ENCODE measurements at regions not wholly inside any gene's neighbourhood (a gene's known extent, or its start where the extent isn't known, plus 50 kb on each side); places are given as distances from the start of the nearest gene placed in this dataset.

DNA sequence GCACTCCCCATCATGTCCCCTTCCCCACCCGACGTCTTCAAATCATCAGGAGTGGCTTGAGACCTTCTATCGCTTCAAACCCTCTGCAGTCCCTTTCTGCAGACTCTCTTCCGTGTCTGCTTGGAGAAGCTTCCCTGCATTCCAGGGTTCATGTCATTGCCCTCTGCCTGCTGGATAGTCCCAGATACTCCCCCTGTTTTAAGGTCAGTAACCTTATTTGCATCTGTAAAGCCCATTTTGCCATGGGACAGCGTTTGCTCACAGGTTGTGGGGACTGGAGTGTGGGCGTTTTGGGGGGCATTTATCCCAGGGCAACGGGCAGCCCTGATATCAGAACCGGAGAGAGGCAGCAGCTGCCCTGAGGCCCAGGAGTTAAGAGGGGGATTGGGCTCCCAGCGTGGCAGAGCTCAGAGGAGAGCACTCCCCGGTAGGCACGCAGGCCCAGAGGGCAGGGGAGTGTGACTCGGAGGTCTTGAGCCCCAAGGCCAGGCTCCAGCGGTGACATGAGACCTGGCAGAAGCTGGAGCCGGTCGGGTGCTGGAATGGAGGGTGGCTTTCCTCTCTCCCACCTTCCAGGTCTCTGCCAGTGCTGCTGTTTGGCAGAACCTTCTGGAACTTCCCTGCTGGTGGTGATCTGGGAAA is 73.8 kb downstream of the RTP5 start:
- no peak for DNase-seq

DNA sequence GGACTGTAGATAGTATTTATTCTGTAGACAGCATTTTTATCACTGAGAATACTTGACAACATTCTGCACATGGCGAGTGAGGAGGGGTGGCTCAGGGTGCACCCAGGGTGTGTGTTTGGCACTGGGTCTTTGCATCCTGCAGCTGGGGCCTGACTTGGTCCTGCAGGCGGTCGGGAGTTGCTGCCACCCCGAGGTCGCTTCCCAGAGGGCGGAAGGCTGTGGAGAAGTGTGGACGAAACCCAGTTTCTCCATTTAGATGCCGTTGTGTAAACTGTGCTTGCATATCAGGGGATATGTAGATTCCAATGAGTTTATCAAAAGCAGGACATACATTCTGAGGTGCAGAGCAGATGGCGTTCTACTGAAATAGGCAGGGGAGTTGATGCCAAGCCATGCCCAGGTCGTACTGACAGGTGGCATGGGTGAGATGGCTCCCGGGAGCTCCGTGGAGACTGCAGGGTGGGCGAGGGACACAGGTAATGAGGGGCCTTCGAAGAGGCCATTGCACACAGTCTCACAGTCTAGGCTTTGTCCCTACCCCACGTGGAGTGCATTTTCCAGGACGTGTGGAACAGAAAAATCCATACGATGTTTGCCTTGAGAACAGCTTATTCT is 74.5 kb downstream of the RTP5 start:
- DNase-seq, result no peak

DNA sequence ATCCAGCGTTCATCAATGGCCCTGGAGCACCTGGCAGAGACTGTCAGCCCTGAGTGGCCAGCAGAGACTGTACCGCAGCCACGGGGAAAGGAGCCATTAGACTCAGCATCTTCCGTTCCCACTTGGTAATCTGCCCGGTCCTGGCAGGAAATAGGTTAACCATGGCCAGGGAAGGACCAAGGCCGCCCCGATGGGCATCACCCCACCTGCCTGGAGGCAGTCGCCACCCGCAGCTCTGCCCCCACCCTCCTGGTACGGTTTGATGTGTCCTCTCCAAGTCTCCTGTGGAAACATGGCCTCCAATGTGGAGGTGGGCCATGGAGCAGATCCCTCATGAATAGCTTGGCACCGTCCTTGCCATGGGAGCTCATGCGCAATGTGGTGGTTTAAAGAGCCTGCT is 75.3 kb downstream of the RTP5 start:
- DNase-seq, result no peak

DNA sequence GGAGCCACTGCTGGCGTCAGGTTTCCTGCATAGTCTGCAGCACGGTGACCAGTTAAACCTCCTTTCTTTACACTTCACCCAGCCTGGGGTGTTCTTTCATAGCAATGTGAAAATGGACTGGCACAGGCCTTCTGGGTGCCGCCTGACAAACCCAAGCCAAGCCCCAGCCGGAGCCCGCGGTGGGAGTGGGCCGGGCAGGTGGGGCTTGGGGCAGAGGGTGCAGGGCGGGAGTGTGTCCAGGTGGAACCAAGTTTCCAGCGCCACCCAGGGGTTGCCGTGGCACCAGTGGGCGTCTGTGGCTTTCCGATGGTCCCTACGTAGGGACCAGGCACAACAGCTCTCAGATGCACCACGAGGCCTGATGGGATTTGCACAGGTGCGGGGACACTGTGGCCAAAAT is 75.8 kb downstream of the RTP5 start:
- DNase-seq, result no peak

DNA sequence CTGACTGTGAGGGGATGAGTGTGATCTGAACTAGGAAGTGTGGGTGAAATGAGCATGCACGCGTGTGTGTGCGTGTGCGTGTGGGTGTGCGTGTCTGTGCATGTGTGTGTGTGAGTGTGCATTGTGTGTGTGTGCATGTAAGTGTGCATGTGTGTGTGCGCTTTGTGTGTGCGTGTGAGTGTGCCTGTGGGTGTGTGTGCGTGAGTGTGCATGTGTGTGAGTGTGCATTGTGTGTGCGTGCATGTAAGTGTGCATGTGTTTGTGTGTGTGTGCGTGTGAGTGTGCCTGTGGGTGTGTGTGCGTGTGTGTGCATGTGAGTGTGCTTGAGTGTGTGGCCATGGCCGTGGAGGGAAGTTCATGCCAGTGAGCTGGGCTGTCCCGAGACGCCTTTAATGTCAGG is 76.3 kb downstream of the RTP5 start:
- DNase-seq, result no peak

GRCh38 chr2:241946306-241947003 is 76.9 kb downstream of the RTP5 start:
- DNase-seq, result no peak

- DNase-seq, result no peak
Observed at GRCh38 chr2:241947004-241947350, 77.4 kb downstream of the RTP5 start.

- DNase-seq, result no peak
Observed at GRCh38 chr2:241947401-241947800, 77.9 kb downstream of the RTP5 start.

DNA sequence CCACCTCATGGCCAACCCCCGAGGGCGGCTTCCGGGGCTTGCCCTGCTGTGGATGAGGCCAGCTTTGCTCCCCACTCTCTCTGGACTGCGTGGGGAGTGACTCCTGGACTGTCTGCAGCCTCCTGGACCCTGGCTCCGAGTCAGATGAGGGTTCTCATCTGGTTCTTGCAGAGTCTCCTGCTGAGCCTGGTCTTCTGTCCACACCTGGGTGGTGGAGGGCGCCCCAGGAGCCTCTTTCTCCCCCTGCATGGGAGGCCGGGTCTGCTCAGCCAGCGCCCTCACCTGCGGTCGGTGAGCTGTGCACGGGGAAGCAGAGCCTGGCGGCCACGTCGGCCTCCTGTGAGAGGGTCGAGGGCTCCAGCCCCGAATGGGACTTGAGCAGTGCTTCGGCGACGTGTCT is 78.3 kb downstream of the RTP5 start:
- DNase-seq, result no peak

GRCh38 chr2:241948299-241948897 is 78.9 kb downstream of the RTP5 start:
- DNase-seq, result no peak

- DNase-seq, result no peak
Observed at GRCh38 chr2:241948901-241949735, 79.6 kb downstream of the RTP5 start.

GRCh38 chr2:241949736-241950412 is 80.3 kb downstream of the RTP5 start:
- no peak for DNase-seq

DNA sequence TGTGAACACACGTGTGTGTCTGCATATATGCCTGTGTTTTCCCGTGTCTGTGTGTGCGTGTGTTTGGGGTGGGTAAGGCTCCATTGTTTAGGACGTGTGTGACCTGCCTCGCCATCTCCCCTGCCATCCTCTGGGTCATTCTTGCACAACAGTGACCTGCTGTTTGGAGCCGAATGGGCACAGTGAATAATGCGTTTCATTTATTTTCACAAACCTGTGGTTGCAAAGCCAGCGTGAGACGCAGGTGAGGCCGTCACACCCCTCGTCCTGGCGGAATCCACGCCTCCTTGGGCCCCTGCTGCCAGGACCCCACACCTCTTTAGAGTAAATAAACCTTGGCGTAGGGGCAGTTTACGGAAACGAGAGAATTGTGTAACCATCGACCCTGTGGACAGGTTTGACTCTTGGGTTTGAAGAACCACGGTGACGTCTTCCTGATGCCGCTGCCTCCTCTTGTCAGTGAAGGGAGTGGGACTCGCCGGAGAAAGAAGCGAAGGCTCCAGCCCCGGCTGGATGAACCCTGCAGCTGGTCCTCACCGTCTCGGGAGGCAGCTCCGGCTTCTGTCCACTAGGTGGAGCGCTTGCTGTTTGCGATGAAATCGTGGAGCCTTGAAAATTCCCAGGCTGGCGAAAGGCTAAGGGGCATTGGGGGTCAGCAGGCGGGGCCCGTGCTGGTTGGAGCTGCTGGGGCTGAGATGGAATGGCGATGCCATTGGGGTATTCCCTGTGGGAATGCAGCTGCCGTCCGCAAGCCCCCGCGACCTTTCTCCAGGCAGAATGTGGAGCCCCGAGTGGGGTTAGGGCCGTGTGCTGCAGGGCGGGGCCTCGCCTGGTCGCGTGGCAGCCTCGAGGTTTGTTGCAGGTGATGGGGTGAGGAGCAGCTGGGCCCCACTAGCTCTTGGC is 81.1 kb downstream of the RTP5 start:
- peak; percentile 30 for DNase-seq

DNA sequence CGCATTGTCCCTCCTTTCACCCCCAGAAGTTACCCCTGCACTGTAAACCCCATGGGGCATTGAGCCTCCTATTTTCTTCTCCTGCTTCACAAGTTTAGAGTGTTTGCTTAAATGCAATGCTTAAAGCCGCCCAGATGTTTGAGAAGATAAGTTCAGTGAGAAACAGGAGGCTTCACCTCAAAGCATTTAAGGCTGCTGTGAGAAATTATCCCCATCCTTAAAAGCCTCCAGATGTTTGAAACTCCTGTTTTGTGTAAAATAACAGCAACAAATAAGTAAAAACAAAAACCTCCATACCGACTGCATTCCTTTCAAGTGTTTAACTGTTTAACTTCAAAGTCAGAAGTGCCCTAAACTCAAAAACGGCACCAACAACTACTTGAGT is 81.8 kb downstream of the RTP5 start:
- no peak for DNase-seq

GRCh38 chr2:241951920-241952319 is 82.4 kb downstream of the RTP5 start:
- no peak for DNase-seq

GRCh38 chr2:241952816-241953215 is 83.3 kb downstream of the RTP5 start:
- no peak for DNase-seq

- no peak for DNase-seq
Observed at GRCh38 chr2:241953324-241953928, 83.9 kb downstream of the RTP5 start.

GRCh38 chr2:241956521-241957110 is 87.1 kb downstream of the RTP5 start:
- DNase-seq, result no peak

GRCh38 chr2:241957276-241957675 is 87.7 kb downstream of the RTP5 start:
- no peak for DNase-seq

DNA sequence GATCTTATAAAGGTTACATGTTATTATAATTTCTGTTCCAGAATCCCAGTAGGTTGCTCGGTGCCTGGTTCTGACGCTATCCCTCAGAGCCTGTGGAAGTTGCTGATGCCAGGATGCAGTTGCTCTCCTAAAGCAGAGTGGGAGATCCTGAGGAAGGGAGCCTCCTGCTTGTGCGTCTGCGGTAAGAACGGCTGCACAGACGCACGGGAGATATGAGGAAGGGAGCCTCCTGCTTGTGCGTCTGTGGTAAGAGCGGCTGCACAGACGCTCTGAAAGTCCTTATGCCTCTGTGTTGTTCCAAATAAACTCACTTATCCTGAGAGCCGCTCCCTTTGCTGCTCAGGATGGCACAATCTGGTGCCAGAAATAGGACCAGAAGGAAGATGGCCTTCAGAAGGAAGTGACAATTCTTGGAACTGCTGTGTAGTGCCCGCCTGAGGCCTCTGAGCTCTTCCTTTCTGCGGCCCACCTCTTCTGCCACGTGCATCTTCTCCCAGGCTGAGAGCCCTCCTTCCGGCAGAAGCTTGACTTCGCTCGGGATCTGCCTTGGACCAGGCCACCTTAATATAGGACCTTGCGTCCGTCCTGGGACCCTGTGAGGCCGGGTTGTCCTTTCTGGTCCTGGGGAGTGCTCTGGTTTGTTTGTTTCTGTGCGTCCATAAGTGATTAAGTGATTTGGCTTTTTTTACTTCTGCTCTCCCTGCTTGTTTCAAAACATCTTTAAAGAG is 89.5 kb downstream of the RTP5 start:
- DNase-seq, result no peak

Measured in T1000 (cell line).